HG03469 (cell line): ENCODE measurements at regions not wholly inside any gene's neighbourhood (a gene's known extent, or its start where the extent isn't known, plus 50 kb on each side); places are given as distances from the start of the nearest gene placed in this dataset.
"Not testable (repeated sequence)": the region's sequence is repeated elsewhere in the genome, so short reads cannot be mapped to it uniquely, and the experiment has no call there.

Experiments used
- ATAC-seq: cut with Tn5 transposase; IDR thresholded peaks from one replicate; pipeline ENCODE4 v1.9.1; 2021; ENCODE audit warnings: mild to moderate bottlenecking, moderate library complexity, moderate number of reproducible peaks; ENCODE audit not compliant: unreplicated experiment

DNA sequence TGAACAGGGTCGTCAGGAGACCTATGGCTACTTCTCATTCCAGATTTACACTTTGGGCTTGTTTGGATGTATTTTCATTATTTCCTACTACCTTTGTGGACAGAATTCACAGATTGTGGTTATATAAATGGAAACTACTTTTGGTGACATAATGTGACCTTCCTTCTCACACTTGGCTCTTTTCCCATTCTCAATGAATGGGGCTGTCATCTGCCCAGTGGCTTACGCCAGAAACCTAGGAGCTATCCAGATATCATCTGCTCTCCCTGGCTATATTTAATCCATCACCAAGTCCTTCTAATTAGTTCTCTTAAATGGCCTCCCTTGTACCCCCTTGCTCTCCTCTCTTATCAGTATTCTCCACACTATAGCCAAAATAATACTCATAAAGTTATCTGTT lies 1606.8 kb downstream of the KHDRBS2 start:
- ATAC-seq = no peak

DNA sequence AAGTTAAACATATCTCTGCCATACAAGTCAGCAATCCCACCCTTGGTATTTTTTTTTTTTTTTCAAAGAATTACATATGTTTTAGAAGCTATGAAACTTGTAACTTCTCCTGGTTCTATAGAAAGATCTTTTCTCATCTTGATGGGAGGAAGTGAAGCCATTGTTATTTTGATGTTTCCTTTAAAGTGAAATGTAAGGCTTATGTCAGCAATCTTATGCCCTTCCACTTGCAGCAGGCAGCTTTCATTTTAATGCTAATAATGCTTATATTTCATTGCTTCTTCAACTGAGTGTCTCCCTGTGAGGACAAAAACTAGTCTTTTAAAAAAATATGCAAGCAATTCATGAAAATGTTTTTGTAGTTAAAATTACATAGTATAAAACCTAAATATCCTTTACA lies 1614.7 kb downstream of the KHDRBS2 start:
- no peak for ATAC-seq

DNA sequence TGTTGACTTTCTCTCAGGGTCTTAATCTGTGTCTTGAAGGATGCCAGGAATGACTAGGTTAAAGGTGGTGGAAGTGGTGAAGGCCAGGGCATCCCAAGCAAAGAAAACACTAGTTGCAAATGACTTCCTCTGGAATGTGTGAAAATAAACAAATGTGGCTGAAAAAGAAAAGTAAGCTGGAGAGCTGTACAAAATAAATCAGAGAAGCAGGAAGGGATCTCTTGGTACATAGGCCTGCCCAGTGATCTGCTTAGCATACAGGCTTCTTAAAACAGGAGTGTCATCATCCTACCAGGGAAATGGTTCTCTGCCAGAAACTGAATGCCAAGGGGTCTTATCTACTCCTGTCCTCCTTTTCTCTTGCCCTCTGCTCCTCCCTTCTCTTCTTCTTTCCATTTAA lies 1616.0 kb downstream of the KHDRBS2 start:
- ATAC-seq = no peak

DNA sequence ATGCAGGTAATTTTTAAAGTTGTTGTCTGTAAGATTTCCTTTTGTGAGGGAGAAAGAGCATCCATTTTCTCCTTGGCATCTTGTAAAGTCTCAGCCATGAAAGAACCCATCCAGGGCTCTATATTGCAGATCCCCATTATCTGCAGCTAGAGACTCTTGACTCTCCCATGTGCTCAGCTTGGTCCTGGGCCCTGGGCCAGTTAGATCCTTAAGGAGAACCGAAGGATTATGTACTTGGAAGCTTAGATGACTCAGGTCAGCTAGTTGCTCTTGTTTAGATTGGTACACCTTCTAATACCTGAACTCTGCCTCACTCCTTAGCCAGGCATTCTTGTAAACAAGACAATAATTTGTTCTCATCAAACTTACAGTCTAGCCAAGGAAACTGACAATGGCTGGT lies 1617.6 kb downstream of the KHDRBS2 start:
- no peak for ATAC-seq

DNA sequence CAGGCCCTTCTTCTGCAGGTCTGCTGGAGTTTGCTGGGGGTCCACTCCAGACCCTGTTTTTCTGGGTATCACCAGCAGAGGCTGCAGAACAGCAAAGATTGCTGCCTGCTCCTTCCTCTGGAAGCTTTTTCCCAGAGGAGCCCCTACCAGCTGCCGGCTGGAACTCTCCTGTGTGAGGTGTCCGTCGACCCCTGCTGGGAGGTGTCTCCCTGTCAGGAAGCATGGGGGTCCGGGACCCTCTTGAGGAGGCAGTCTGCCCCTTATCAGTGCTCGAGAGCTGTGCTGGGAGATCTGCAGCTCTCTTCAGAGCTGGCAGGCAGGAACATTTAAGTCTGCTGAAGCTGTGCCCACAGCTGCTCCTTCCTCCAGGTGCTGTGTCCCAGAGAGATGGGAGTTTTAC lies 1622.8 kb downstream of the KHDRBS2 start:
- not testable (repeated sequence) for ATAC-seq

DNA sequence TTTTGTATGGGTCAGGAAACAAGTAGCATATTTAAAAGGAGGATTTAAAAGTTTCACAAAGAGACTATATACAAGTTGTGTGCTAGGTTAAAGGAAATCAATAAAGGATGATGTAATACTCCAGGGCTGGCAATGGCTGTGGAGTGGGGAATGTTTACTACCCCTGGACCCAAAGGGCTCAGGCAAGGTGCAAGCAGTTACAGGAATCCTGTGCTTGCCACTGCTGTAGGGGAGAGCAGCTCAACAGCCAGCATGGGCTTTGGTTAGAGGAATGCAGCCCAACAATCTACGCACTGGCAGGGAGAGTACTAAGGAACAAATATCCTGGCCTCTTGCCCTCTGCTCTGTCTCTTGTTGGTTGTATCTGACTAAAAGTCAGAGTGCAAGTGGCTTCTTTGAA lies 1642.2 kb downstream of the KHDRBS2 start:
- ATAC-seq = no peak

DNA sequence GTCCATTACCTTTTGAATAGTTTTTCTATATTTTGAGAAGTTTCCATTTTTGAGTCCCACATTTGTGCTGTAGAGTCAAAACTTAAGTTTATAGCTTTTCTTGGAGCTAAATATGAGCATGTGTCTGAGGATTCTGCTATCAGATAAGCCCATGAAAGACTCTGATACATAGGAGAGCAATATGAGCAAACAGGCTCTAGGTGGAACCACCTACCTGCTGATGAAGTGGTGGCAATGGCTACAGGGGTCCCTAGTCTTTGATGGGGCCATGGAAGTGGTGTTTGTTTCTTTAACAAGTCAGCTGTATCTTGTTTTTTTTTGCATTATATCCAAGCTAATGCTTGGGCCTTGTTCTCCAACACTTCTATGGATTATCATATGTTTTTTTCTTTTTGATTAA lies 1646.8 kb downstream of the KHDRBS2 start:
- not testable (repeated sequence) for ATAC-seq
